Osteoblast (primary cell): ENCODE measurements at regions not wholly inside any gene's neighbourhood (a gene's known extent, or its start where the extent isn't known, plus 50 kb on each side); places are given as distances from the start of the nearest gene placed in this dataset.

Experiments
- DNase-seq: peaks from one replicate; pipeline ENCODE4 v3.0.0; 2011; ENCODE audit warnings: low spot score, mixed read lengths; ENCODE audit not compliant: insufficient read length; ENCODE audit errors: missing footprints
- H2AFZ ChIP-seq: 2 replicates; pipeline ENCODE4 v1.6.0; 2011; ENCODE audit warnings: mild to moderate bottlenecking, low read length
- H3K27ac ChIP-seq: 2 replicates; pipeline ENCODE4 v1.5.1; 2011; ENCODE audit warnings: mild to moderate bottlenecking, low read depth, low read length, moderate library complexity
- H3K27me3 ChIP-seq: 2 replicates; pipeline ENCODE4 v1.6.0; 2012; ENCODE audit warnings: mild to moderate bottlenecking, control low read depth, inconsistent platforms, low read length, moderate library complexity; ENCODE audit not compliant: insufficient read depth
- H3K36me3 ChIP-seq: 2 replicates; pipeline ENCODE4 v1.5.1; 2011; ENCODE audit warnings: mild to moderate bottlenecking, low read length, control low read depth, moderate library complexity; ENCODE audit not compliant: insufficient read depth
- H3K4me1 ChIP-seq: 2 replicates; pipeline ENCODE4 v1.5.1; 2011; ENCODE audit warnings: mild to moderate bottlenecking, low read length, control low read depth, moderate library complexity; ENCODE audit not compliant: insufficient read depth
- H3K4me2 ChIP-seq: 2 replicates; pipeline ENCODE4 v1.6.0; 2011; ENCODE audit warnings: mild to moderate bottlenecking, low read length; ENCODE audit not compliant: insufficient read depth
- H3K4me3 ChIP-seq: fragments of 200-600 bp; sonication (generic); 3 replicates; pipeline ENCODE4 v1.5.1; 2012; ENCODE audit warnings: mild to moderate bottlenecking, low read length, inconsistent platforms; ENCODE audit not compliant: insufficient read depth
- H3K79me2 ChIP-seq: 2 replicates; pipeline ENCODE4 v1.6.0; 2012; ENCODE audit warnings: mild to moderate bottlenecking, low read length, control low read depth, inconsistent platforms; ENCODE audit not compliant: insufficient read depth
- H3K9me3 ChIP-seq: 2 replicates; pipeline ENCODE4 v1.5.1; 2011; ENCODE audit warnings: low read depth, low read length, control low read depth
- H4K20me1 ChIP-seq: 2 replicates; pipeline ENCODE4 v1.6.0; 2012; ENCODE audit warnings: mild to moderate bottlenecking, low read length, control low read depth; ENCODE audit not compliant: insufficient read depth
- TF ChIP-seq, protein P1 (sequence below): IDR thresholded peaks from 2 replicates; pipeline ENCODE4 v1.5.1; 2011; ENCODE audit warnings: mild to moderate bottlenecking, low read depth, low read length, moderate library complexity; ENCODE audit errors: extremely low read depth

DNA sequence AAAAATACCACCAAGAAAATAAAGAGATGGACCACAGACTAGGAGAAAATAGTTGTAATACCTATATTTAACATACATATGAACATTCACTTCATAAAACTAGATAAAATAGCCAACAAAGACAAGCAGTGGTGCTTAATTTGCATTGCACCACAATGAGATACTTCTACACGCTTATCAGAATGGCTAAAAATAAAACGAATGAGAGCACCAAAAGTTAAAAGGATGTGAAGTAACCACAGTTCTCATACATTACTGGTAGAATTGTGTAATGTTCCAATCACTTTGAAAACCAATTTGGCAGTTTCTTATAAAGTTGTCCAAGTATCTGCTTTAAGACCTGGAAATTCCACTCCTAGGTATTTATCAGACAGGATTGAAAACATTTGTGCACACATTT is 198.9 kb upstream of the SGCD start:
- Histone ChIP-seq H3K4me3 (no peak overlapping the region), H3K27me3 (no peaks in the 10 kb centered on the region), H3K4me2 (no peak overlapping the region), H3K4me1 (no peaks in the 10 kb centered on the region), H3K27ac (no peak overlapping the region), H3K79me2 (no peaks in the 10 kb centered on the region), H4K20me1 (no peaks in the 10 kb centered on the region), H2AFZ (no peak overlapping the region), H3K36me3 (no peaks in the 10 kb centered on the region), H3K9me3 (no peaks in the 10 kb centered on the region)
- no peak for DNase-seq
- TF ChIP-seq, protein P1, sequence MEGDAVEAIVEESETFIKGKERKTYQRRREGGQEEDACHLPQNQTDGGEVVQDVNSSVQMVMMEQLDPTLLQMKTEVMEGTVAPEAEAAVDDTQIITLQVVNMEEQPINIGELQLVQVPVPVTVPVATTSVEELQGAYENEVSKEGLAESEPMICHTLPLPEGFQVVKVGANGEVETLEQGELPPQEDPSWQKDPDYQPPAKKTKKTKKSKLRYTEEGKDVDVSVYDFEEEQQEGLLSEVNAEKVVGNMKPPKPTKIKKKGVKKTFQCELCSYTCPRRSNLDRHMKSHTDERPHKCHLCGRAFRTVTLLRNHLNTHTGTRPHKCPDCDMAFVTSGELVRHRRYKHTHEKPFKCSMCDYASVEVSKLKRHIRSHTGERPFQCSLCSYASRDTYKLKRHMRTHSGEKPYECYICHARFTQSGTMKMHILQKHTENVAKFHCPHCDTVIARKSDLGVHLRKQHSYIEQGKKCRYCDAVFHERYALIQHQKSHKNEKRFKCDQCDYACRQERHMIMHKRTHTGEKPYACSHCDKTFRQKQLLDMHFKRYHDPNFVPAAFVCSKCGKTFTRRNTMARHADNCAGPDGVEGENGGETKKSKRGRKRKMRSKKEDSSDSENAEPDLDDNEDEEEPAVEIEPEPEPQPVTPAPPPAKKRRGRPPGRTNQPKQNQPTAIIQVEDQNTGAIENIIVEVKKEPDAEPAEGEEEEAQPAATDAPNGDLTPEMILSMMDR: no peak

DNA sequence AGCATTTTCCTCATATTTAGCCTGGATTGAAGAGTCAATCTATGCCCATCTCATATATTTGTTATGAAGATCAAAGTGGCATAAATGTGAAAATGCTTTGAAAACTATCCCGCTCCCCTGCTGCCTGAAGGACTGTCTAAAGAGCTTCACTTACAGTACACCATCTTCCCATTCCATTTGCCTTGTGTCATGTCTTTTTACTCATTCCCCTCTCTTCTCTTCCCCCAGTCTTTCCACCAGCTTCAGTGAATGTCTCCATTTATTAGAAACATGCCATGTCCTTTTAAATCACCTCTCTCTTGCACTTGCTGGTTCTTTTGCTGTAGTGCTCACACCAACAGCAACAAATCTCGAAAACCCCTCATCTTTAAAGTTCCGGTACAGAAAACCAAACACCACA is 192.7 kb upstream of the SGCD start:
- no peaks in the 10 kb centered on the region for H3K79me2 ChIP-seq
- no peaks in the 10 kb centered on the region for H4K20me1 ChIP-seq
- H3K27me3 ChIP-seq: no peaks in the 10 kb centered on the region
- DNase-seq: no peak
- H3K4me2 ChIP-seq: no peak overlapping the region
- no peak overlapping the region for H3K4me3 ChIP-seq
- no peak overlapping the region for H2AFZ ChIP-seq
- H3K36me3 ChIP-seq: no peaks in the 10 kb centered on the region
- H3K4me1 ChIP-seq: peaks cover 2% of the 10 kb centered on the region
- no peak overlapping the region for H3K27ac ChIP-seq
- TF ChIP-seq, protein P1: no peak
- no peaks in the 10 kb centered on the region for H3K9me3 ChIP-seq

DNA sequence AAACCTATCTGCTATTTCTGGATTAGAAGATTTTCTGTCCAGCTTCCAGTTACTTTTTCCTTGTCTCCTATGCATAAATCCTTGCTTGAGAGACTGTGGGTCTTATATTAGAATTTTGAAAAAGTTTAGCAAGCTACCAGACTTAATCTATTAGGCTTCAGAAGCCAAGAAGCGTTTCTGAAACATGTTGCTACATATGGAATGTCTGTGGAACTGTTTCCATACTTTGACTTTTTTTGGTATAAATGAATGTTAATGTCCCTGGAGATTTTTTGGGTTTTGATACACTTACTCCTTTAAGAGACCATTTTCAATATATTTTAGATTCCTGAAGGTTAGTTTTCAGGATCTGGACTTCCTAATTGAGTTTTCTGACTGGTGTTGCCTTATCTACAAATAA is 191.4 kb upstream of the SGCD start:
- Histone ChIP-seq H3K79me2 (no peaks in the 10 kb centered on the region), H3K4me3 (no peak overlapping the region), H3K9me3 (no peaks in the 10 kb centered on the region), H3K4me1 (peaks cover 2% of the 10 kb centered on the region), H3K36me3 (no peaks in the 10 kb centered on the region), H3K27ac (no peak overlapping the region), H2AFZ (no peak overlapping the region), H4K20me1 (no peaks in the 10 kb centered on the region), H3K27me3 (no peaks in the 10 kb centered on the region), H3K4me2 (no peak overlapping the region)
- TF ChIP-seq, protein P1: no peak
- DNase-seq: no peak

DNA sequence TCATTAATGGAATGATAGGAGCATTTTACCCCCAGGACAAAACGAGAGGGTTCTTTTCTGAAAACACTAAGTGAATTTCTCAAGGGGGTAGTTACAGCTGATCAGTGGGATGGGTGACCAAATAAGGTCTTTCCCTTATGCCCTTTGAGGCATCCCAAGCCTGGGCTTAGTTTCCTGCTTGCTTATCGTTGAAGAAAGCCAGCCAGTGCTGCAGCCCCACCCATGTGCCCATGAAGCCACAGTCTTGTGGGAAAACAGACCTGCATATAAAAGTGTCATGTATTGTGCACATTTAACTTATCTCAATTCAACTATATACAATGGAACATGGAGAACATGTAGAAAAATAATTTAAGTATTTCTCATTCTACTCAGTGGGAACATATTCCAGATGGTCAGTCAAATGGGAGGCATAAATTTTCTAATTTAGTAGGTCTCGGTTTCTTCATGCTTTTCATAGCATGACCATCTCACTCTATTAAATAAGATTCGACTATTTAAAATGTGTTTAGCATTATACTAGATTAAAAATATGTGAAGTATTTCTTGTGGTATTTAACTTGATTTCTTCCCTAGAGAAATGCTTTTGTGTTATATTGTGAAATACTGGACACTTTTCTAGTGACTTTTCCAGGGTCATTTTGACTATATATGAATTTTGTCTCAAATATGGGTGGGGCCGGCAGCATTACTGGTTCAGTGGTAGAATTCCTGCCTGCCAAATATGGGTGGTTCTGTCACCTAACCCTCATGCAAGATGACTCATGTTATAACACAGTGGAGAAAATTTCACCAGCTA is 189.7 kb upstream of the SGCD start:
- TF ChIP-seq, protein P1: no peak
- Histone ChIP-seq H3K4me3 (no peak overlapping the region), H3K27ac (no peak overlapping the region), H4K20me1 (no peaks in the 10 kb centered on the region), H3K27me3 (no peaks in the 10 kb centered on the region), H3K4me2 (no peak overlapping the region), H3K4me1 (peaks cover 2% of the 10 kb centered on the region), H2AFZ (no peak overlapping the region), H3K36me3 (no peaks in the 10 kb centered on the region), H3K9me3 (no peaks in the 10 kb centered on the region), H3K79me2 (no peaks in the 10 kb centered on the region)
- no peak for DNase-seq
